ENCODE measurements at regions not wholly inside any gene's neighbourhood (a gene's known extent, or its start where the extent isn't known, plus 50 kb on each side); places are given as distances from the start of the nearest gene placed in this dataset.
"Not testable (repeated sequence)": the region's sequence is repeated elsewhere in the genome, so short reads cannot be mapped to it uniquely, and the experiment has no call there.

DNA sequence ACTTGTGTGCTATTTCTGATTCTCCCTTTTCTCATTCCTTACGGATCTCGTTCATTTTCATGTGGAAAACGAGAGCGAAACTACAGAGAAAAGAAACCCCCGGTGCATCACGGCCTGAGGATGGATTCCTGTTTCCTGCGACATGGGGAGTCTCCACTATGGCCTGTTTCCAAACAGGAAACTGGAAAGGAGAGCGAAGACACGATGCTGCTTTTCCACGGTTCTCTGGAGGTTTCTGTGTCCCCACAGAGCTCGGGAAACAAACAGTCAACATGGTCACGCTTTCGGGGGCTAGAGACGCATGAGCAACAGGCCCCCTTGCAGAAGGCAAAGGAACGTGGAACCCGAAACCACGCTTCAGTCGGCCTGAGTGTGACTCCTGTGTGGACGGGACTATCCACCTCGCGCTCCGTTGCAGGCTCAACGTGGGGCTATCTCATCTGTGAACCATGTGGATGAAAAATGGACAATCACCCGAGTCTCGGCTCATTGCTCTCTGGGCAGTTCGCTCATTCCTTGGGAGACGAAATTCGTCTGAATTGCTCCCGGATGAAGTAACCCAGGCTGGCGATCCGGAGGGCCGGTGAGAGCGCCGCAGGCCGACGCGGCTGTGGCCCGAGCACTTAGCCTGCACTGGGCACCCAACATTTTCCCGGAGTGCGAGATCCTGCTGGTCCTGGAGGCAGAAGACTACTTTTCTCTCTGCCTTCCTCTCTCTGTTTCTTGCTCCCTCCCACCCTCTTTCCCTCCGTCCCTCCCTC is 3923.2 kb upstream of the OR11H1 start:
- TF ChIP-seq, protein P1, sequence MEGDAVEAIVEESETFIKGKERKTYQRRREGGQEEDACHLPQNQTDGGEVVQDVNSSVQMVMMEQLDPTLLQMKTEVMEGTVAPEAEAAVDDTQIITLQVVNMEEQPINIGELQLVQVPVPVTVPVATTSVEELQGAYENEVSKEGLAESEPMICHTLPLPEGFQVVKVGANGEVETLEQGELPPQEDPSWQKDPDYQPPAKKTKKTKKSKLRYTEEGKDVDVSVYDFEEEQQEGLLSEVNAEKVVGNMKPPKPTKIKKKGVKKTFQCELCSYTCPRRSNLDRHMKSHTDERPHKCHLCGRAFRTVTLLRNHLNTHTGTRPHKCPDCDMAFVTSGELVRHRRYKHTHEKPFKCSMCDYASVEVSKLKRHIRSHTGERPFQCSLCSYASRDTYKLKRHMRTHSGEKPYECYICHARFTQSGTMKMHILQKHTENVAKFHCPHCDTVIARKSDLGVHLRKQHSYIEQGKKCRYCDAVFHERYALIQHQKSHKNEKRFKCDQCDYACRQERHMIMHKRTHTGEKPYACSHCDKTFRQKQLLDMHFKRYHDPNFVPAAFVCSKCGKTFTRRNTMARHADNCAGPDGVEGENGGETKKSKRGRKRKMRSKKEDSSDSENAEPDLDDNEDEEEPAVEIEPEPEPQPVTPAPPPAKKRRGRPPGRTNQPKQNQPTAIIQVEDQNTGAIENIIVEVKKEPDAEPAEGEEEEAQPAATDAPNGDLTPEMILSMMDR (IDR thresholded peaks at IDR 0.05): not testable (repeated sequence)
- TF ChIP-seq EP300, POLR2AphosphoS5, POLR2A (IDR thresholded peaks at IDR 0.05): not testable (repeated sequence)
